Glutamatergic neuron (in vitro differentiated cells): ENCODE measurements at regions not wholly inside any gene's neighbourhood (a gene's known extent, or its start where the extent isn't known, plus 50 kb on each side); places are given as distances from the start of the nearest gene placed in this dataset.
A peak's percentile ranks its signal among the peaks of the same experiment; 100 is the strongest.

Source experiments
- DNase-seq: peaks from one replicate; pipeline ENCODE4 v3.0.0; 2022
- H3K27ac Mint-ChIP-seq: one replicate; pipeline ENCODE4 v1.8.0; 2020; ENCODE audit warnings: mild to moderate bottlenecking, mixed read lengths, inconsistent platforms; ENCODE audit not compliant: unreplicated experiment
- H3K27me3 Mint-ChIP-seq: one replicate; pipeline ENCODE4 v1.8.0; 2020; ENCODE audit warnings: mild to moderate bottlenecking, moderate library complexity, mixed read lengths, inconsistent platforms; ENCODE audit not compliant: unreplicated experiment
- H3K36me3 Mint-ChIP-seq: one replicate; pipeline ENCODE4 v1.8.0; 2020; ENCODE audit warnings: mild to moderate bottlenecking, mixed read lengths, inconsistent platforms; ENCODE audit not compliant: unreplicated experiment
- H3K4me1 Mint-ChIP-seq: one replicate; pipeline ENCODE4 v1.8.0; 2020; ENCODE audit warnings: mild to moderate bottlenecking, low read depth, mixed read lengths, inconsistent platforms; ENCODE audit not compliant: unreplicated experiment
- H3K4me3 Mint-ChIP-seq: one replicate; pipeline ENCODE4 v1.8.0; 2020; ENCODE audit warnings: mild to moderate bottlenecking, mixed read lengths, inconsistent platforms; ENCODE audit not compliant: unreplicated experiment
- H3K9me3 Mint-ChIP-seq: one replicate; pipeline ENCODE4 v1.8.0; 2020; ENCODE audit warnings: mild to moderate bottlenecking, moderate library complexity, mixed read lengths, inconsistent platforms; ENCODE audit not compliant: unreplicated experiment
- TF ChIP-seq, protein P1 (sequence below): fragments of 200-600 bp; sonication (generic); IDR thresholded peaks from one replicate; pipeline ENCODE4 v1.5.0; 2021; ENCODE audit not compliant: partially characterized antibody, unreplicated experiment

DNA sequence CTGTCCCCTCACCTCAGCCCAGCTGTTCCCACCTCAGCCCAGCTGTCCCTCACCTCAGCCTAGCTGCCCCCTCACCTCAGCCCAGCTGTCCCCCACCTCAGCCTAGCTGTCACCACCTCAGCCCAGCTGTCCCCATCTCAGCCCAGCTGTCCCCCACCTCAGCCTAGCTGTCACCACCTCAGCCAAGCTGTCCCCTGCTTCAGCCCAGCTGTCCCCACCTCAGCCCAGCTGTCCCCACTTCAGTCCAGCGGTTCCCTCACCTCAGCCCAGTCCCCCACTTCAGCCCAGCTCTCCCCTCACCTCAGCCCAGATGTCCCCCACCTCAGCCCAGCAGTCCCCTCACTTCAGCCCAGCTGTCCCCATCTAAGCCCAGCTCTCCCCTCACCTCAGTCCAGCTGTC is 88.4 kb upstream of the CSF3R start:
- Mint-ChIP-seq H3K9me3 (peaks cover 43% of the 10 kb centered on the region), H3K36me3 (peaks cover 5% of the 10 kb centered on the region), H3K27ac (peak overlapping the region; percentile 95), H3K4me1 (peaks cover 68% of the 10 kb centered on the region), H3K4me3 (no peak overlapping the region), H3K27me3 (peaks cover 40% of the 10 kb centered on the region)
- DNase-seq = peak; percentile 33
- TF ChIP-seq, protein P1, sequence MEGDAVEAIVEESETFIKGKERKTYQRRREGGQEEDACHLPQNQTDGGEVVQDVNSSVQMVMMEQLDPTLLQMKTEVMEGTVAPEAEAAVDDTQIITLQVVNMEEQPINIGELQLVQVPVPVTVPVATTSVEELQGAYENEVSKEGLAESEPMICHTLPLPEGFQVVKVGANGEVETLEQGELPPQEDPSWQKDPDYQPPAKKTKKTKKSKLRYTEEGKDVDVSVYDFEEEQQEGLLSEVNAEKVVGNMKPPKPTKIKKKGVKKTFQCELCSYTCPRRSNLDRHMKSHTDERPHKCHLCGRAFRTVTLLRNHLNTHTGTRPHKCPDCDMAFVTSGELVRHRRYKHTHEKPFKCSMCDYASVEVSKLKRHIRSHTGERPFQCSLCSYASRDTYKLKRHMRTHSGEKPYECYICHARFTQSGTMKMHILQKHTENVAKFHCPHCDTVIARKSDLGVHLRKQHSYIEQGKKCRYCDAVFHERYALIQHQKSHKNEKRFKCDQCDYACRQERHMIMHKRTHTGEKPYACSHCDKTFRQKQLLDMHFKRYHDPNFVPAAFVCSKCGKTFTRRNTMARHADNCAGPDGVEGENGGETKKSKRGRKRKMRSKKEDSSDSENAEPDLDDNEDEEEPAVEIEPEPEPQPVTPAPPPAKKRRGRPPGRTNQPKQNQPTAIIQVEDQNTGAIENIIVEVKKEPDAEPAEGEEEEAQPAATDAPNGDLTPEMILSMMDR = no peak

DNA sequence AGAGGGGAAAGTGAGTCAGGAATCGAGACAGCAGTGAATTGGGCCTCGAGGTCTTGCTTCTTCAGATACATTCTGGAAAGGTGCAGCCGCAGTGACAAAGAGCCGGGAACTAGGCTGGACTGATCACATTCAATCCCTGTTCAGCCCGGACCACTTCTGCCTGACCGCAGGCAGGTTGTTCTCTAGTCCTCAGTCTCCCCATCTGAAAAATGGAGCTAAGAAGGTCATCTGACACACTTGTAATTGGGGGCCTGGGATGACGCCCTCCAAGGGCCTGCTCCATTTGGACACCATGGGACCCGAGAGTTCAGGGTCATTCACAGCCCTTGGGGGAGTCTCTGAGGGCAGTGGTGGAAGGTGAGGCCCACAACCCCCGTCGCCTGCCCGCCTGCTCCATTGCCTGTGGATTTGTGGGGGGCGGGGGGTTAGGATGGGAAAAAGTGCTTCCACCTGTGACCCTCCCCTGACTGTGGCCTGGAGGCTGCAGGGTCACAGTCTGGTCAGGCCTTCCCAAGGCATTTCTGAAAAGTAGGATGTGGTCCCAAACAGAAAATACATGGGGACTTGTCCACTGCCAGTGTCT is 87.9 kb upstream of the CSF3R start:
- H3K36me3 Mint-ChIP-seq = peaks cover 5% of the 10 kb centered on the region
- H3K4me3 Mint-ChIP-seq = no peak overlapping the region
- no peak for DNase-seq
- TF ChIP-seq, protein P1 = no peak
- peaks cover 69% of the 10 kb centered on the region for H3K4me1 Mint-ChIP-seq
- H3K27ac Mint-ChIP-seq = peak overlapping the region; percentile 95
- H3K27me3 Mint-ChIP-seq = peaks cover 45% of the 10 kb centered on the region
- H3K9me3 Mint-ChIP-seq = peaks cover 45% of the 10 kb centered on the region

DNA sequence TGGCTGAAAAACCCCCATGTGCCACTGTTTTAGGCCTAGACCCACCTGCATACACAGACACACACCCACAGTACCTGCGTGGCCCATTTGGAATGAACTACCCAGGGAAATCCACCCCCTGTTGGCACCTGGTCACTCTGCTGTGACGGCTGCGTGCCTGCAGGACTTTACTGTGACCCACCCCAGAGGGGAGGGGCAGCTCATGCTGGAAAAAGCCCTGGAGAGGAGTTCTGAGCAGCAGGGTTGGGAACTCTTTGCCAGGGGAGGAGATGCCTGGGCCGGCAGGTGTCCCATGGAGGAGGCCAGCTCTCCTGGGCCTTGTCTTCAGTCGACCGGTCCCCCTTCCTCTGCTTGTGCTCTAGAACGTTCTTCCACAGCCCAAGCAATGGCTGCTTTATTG is 87.3 kb upstream of the CSF3R start:
- Mint-ChIP-seq H3K36me3 (peaks cover 5% of the 10 kb centered on the region), H3K9me3 (peaks cover 46% of the 10 kb centered on the region), H3K27me3 (peaks cover 46% of the 10 kb centered on the region), H3K27ac (peak overlapping the region; percentile 84), H3K4me3 (no peak overlapping the region), H3K4me1 (peaks cover 65% of the 10 kb centered on the region)
- DNase-seq = peak; percentile 18
- TF ChIP-seq, protein P1 = no peak

DNA sequence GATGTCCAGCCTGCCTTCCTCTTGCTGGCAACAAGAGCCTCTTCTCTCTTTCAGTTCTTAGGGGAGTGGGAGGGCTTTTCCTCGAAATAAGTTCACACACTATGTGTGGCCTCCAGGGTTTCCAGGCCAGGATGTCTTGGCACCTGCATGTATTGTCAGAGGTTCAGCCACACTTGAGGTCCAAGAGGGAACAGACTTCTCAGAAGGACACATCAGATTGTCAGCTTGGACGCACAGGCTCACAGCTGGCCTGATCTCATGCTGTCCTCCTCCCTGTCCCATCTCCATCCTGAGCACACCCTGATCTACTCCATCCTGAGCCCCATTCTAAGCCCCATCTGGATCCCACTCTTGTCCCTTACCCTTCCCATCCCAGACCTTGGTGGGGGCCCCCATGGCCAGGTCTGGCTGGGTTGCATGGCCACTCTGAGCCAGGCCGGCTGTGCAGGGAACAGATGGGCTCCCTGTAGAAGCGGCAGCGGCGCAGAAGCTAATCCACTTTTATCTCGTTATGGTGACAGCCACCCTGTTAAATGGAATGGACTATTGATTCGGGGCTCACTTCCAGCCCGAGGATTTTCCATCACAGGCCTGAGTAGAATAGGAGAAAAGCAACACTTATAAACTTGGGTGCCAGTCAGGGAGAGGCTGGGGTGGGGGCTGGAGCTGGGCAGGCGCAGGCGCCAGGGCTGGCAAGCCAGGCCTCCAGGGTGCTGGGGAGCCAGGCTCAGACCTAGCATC is 85.1 kb upstream of the CSF3R start:
- Mint-ChIP-seq H3K4me1 (peaks cover 48% of the 10 kb centered on the region), H3K4me3 (peak overlapping the region; percentile 76), H3K36me3 (peaks cover 5% of the 10 kb centered on the region), H3K27ac (peak overlapping the region; percentile 100), H3K27me3 (peaks cover 40% of the 10 kb centered on the region), H3K9me3 (peaks cover 37% of the 10 kb centered on the region)
- TF ChIP-seq, protein P1 = peak; percentile 11
- peak; percentile 72 for DNase-seq
